ENCODE measurements at regions not wholly inside any gene's neighbourhood (a gene's known extent, or its start where the extent isn't known, plus 50 kb on each side); places are given as distances from the start of the nearest gene placed in this dataset.
"Not testable (repeated sequence)": the region's sequence is repeated elsewhere in the genome, so short reads cannot be mapped to it uniquely, and the experiment has no call there.

DNA sequence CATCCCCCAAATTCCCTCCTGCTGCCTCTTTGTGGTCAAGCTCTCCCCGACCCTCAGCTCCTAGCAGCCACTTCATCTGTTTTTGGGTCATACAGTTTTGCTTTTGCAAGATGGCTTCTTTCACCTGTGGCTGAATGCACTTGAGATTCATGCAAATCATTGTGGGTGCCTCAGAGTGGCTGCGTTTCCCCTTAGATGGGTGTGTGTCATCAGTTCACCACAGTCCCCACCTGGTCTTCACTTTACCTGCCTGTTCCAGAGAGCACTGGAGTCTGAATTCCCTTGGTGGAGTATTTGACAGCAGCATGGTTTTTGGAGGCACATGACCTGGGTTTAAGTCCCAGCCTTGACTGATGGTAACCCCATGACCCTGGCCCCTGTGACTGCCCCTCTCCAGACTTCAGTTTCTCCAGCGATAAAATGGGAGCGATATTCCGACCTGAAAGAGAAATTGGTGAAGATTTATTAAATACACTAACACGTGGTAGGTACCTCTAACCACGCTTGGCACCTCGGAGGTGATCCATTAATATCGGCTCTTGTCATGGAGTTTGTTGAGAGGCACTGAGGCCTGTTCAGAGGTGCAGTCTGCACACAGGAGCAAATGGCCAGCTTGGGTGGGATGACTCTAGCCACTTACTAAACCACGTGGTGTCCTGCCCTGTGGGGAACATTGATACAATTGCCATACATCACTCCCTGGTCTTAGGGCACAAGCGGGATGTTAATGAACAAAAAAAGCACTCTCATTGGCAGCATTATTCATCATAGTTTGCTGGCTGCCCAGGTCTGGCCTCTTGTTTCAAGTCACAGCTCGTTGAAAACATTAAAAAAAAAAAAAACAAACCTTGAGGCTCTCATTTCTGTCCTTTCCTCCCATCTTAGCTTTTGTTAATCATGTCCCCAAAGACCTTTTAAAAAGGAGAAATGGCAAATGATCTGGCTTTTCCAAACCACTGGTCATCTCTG lies 167.2 kb upstream of the KCNG1 start:
- intact Hi-C loops (cut with micrococcal nuclease), result no loop called here

DNA sequence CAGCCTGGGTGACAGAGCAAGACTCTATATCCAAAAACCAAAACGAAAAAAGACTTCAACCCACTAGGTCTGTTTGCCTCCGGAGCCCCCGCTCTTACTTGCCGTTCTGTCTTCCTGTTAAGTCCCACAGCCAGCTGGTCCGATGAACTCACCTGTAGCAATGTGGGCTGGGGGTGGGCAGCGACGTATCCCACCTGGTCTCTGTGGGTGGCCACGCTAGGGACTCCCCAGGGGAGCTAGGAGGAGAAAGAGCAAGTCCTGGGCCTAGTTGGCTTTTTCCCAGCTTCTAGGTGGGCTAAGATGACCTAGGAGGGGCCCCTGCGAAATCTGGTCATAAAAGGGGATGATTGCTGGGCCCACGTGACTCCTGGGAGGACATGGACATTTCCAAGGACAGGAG lies 166.0 kb upstream of the KCNG1 start:
- intact Hi-C loops (cut with micrococcal nuclease), result no loop called here

DNA sequence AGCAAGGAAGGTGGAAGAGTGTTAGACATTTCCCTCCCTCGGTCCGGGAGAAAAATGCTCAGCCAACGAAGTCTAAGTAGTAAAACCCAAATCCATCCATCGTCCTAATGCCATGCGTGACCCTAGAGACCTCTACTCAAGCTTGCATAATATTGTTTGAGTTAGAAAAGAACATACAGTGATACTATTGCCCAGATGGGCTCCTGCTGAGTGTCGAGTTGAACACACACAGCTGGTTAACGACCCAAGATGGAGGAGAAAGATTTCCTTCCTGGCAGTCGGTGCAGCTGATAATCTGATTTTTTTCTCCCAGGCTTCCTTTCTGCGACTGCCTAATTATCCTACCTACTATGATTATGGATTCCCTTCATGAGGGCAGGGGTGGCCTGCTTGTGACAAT lies 164.4 kb upstream of the KCNG1 start:
- intact Hi-C loops (cut with micrococcal nuclease), result no loop called here

DNA sequence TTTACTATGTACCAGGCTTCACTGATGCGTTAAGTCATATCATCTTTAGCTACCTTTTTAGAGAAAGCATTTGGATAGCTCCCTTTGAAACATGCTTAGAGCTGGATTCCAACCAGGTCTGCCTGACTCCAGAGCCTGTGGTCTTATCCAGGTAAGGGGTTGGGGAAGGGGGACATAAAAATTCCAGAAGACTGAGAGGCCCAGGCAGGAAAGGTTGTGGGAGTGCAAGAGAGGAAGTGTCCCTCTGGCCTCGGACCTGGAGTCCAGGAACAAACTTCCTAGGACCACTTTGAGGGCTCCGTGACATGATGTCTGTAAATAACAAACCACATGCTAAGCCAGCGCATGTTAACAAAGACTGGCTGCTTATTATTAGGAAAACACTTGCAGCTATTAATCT lies 163.0 kb upstream of the KCNG1 start:
- intact Hi-C loops (cut with micrococcal nuclease), result no loop called here

DNA sequence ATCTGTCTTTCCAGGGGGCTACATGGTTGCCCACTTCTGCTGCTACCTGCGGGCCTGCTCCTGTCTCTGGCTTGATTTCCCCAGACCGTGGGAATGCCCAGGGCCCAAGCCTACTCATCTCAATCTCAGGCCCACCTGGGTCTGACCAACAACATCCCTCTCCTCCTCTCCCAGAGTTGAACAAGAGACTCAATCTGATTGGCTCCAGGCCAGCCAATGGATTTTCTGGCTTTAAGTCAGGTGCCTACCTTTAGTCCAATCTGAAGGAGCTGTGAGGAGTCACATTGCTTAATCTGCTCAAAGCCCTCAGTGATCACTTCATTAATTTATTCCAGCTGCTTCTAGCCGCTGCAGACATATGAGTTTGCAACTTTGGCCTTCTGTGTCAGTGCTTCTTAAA lies 162.4 kb upstream of the KCNG1 start:
- intact Hi-C loops (cut with micrococcal nuclease), result no loop called here

DNA sequence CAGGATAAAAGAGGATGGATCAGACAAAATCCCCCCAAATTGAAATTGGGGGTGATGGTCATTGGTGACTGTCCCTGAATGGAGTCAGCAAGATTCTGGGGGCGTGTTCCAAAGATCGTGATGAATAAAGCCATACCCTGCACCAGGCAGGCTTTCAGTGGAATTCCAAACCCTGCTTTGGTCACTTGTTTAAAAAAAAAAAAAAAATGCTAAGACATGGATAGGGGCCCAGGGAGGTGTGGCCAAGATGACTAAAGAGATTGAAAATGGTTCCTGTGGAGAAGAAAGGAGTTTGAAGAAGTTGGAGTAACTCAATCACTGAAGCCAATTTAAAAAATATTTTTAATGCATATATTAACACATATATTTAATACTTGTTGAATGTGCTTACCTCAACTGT lies 161.4 kb upstream of the KCNG1 start:
- intact Hi-C loops (cut with micrococcal nuclease), result no loop called here

DNA sequence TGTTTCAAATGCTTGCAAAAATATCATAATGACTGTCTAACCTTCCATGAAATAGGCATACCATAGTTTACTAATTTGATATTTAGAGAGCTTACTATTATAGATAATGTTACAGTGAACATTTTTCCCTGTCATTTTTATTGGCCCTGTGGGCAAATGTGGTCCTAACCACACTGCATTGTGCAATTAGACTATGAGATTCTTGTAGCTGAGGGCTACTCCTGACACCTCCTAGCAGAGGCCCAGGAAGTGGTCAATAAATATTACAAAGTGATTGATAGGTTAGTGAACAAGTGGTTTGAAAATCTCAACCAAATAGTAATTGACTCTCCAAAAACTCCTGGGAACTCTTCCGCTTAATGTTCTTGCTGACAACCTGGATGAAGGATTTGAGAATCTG lies 160.5 kb upstream of the KCNG1 start:
- intact Hi-C loops (cut with micrococcal nuclease), result no loop called here

DNA sequence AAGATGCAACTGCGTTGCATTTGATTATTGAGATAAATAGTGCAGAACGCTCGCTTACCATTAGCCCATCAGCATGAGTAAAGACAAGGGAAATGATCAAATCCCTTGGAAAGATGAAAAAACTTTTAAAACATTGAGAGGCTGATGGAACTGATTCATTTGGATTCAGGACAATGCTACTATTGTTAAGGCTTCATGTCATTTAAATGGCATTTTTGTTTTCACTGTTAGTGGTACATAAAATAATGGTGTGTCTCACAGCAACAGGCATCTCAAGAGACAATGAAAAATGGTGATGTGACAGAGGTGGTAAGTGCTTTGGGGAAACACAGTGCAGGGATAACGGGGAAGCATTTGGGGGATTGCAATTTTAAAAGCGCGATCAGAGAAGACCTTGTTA lies 159.7 kb upstream of the KCNG1 start:
- intact Hi-C loops (cut with micrococcal nuclease), result no loop called here

DNA sequence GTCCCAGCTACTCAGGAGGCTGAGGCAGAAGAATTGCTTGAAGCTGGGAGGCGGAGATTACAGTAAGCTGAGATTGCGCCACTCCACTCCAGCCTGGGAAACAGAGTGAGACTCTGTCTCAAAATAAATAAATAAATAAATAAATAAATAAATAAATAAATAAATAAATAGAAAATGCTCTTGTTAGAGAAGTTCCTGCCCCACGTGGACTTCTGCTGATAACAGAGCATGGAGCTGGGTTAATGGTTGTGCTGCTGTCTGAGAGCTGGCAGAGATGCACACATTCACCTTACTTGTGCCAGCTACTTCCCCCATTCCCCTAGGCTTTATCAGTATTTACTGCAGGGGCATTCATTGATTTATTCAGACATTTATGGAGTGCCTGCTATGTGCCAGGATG lies 155.2 kb upstream of the KCNG1 start:
- intact Hi-C loops (cut with micrococcal nuclease), result no loop called here

DNA sequence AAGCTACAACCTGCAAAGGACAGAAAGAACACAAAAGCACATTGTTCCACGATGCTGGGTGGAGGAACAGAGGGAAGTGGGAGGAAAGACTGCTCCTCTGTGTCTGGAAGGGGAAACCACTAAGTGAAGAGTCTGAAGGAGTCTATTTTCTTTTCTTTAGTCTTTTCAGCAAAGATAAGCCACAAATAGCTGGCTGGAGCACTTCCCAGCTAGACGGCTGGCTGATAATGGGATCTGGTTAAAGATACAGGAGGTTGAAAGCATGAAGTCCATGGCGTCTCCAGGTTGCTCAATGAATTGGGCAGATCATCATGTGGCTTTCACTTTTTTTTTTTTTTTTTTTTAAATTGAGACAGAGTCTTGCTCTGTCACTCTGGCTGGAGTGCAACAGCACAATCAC lies 154.0 kb upstream of the KCNG1 start:
- intact Hi-C loops (cut with micrococcal nuclease), result no loop called here

DNA sequence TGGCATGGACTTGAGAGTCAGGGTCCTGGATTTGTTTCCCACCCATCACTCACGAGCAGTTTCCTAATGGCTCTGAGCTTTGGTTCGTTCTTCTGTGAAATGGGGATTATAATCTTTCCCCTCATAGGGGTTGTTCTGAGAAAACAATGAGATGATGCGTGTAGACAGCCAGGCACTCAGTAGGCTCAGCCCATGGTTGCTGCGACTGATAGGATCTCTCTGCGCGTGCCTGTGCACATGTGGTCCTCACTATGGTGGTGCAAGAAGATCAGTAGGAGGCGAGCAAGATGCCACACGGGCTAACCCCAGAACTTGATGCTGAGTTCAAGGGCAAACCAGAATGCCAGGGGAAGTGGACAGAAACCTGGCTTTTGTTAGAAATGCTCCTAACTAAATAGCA lies 153.5 kb upstream of the KCNG1 start:
- intact Hi-C loops (cut with micrococcal nuclease), result no loop called here

DNA sequence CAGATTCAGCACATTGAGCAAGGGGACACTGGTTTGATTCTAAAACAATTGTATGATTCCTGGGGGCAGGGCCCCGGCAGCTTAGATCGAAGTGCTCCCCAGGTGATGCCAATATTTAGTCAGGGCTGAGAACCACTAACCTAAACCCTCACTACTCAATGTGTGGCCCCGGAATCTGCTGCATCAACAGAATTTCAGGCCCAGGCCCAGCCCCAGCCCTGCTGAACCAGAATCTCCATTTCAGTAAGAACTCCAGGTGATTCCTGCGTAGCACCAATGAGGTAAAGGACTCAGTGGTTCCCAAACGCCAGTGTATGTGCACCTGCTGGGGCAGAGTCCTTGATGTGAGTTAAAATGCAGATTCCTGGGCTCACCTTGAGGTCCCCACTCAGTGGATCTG lies 152.8 kb upstream of the KCNG1 start:
- intact Hi-C loops (cut with micrococcal nuclease), result no loop called here

DNA sequence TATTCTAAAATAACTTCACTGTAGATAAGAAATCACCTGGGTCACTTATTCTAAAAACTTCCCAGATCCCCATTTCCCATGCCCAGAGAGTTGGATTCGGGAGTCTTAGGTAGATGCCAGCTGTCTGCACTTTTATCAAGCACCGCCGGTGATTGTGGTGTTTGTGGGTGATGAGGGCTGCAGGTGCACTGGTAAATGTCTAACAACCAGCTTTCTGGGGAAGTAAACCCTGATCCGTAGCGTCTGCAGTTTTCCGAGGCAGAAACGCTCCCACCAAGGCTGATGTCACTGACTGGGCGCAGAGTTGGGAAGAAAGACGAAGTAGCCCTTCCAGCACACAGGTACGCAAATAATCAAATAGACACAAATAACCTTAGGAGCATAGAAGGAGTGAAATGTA lies 152.2 kb upstream of the KCNG1 start:
- intact Hi-C loops (cut with micrococcal nuclease), result no loop called here

DNA sequence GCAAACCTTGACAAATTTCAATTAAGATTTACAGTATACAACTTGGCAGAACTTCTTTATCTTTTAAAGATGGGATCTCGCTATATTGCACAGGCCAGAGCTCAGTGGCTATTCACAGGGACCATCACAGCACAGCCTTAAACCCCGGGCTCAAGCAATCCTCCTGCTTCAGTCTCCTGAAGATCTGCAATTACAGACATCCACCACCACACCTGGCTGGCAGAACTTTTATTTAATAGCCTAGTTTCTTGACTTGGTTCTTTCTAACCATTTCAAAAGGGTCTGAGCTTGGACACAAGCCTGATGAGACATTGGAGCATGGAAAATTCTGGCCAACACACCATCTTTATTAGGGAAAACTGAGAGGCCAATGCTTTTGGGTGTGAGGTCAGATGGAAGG lies 151.6 kb upstream of the KCNG1 start:
- intact Hi-C loops (cut with micrococcal nuclease), result no loop called here

DNA sequence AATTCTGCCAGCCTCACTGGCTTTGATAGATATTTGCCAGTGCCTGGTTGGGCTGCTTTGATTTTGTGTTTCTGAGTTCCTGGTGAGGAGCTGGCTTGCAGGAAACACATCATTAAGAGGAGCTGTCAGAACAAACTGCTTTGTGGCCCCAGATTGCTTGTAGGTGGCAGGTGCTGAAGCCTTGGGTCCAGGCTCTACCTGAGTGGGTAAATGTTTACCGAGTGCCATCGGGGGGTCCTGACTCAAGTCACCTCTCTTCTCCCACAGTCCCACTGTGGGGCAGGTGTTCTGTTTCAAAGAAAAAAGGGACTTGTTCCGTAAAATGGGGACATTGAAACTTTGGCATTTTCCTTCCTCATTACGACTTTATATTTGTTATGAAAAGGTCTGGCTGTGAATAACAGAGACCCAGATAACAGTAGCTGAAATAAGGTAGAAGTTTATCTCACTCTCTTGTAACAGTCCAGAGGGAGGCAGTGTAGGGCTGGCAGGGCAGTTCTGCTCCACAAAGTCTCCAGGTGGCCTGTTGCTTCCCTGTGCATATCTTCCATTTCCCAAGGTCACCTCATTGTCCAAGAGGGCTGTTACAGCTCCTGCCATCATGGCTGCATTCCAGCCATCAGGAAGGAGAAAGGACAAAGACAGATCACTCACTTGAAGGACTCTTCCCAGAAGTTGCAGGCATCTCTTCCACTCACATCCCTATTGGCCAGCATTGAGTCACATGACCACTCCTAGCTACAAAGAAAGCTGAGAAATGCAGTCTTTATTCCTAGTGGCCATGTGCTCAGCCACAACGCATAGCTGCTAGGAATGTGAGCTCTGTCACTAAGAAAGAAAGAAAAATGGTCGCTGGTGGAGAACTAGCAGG lies 149.9 kb upstream of the KCNG1 start:
- intact Hi-C loops (cut with micrococcal nuclease), result no loop called here

DNA sequence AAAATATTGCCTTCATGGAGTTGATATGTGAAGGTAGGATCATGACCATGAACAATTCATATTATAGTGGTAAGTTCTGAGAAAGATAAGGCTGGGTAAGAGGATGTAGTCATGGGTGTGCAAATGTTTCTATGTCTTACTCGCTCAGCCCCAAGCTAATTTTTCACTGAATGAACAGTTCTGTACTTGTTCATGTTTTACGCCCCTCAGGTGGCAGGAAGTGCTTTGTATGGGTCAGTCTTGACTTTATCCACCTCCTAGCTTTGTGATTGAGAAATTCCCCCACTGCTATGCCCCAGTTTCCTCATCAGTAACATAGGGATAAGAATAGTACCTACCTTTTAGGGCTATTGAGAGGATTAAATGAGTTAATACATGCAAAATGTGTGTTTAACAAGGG lies 148.2 kb upstream of the KCNG1 start:
- intact Hi-C loops (cut with micrococcal nuclease), result no loop called here

DNA sequence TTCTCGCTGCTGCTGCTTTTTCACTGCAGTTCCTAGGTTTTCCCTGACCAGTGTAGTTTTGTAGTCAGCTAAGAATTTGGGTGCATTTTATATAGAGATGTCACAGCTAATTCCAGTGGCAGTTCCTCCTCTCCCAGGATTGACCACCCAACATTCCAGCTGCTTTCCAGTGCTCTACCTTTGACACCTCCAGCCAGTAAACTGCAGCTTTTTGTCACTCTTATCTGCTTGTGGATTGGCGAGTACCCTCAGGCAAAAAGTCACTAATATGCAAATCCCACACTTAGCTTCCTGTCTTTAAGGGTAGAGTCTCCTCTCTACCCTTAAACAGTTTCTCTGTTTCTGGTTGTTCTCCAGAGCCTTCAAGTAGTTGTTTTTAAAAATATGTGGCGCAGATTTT lies 146.9 kb upstream of the KCNG1 start:
- intact Hi-C loops (cut with micrococcal nuclease), result no loop called here

DNA sequence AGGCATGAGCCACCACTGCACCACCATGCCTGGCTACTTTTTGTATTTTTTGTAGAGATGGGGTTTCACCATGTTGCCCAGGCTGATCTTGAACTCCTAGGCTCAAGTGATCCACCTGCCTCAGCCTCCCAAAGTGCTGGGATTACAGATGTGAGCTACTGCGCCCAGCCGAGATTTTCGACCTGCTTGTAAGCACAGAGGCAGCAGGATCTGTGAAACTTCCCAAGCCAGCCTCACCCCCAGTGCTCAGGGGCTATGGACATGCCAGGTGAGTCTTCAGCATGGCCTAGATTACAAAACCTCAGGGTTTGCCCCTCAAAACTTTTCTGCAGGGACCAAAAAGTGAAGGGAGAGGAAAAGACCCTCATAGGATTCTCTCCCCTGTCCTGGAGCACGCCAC lies 145.0 kb upstream of the KCNG1 start:
- intact Hi-C loops (cut with micrococcal nuclease), result not testable (repeated sequence)

DNA sequence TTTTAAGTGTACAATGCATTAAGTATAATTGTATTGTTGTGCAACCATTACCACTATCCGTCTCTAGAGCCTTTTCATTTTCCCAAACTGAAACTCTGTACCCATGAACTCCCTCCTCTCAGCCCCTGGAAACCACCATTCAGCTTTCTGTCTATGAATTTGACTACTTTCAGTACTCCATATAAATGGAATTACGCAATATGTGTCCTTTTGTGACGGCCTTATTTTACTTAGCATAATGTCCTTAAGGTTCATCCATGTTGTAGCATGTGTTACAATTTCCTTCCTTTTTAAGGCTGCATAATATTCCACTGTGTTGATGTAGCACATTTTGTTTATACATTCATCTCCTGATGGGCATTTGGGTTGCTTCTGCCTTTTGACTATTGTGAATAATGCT lies 143.6 kb upstream of the KCNG1 start:
- intact Hi-C loops (cut with micrococcal nuclease), result no loop called here

DNA sequence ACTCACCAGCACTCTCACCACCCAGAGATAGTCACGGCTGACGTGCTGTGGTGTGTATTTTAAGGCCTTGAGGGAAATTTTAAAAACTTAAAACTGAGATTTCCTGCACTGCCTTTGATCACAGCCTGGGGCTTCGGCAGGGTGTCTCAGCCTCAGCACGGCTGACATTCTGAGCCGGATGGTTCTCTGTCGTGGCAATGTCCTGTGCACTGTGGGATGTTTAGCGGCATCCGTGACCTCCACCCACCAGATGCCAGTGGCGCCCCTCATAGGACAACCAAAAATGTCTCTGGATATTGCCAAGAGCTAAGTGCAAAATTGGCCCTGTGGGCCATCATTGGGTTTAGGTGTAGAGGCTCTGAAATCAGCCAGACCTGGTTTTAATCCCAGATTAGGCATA lies 142.2 kb upstream of the KCNG1 start:
- intact Hi-C loops (cut with micrococcal nuclease), result no loop called here

DNA sequence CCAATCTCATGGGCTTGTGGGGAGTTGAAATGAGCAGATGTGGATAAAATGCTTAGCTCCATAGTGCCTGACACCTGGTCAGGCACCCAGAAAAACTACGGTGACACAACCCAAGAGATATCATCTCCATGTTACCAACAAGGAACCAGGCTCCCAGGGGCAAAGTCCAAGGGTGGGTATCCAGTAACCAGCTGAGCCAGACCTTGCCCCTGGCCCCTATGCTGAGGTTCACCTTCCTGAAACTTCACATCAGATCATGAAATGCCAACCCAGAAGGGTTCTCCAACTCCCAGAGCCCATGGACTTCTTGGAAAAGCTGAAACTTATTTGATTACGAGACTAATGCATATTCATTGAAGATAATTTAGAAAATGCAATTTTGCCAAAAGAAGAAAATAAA lies 141.8 kb upstream of the KCNG1 start:
- intact Hi-C loops (cut with micrococcal nuclease), result no loop called here

DNA sequence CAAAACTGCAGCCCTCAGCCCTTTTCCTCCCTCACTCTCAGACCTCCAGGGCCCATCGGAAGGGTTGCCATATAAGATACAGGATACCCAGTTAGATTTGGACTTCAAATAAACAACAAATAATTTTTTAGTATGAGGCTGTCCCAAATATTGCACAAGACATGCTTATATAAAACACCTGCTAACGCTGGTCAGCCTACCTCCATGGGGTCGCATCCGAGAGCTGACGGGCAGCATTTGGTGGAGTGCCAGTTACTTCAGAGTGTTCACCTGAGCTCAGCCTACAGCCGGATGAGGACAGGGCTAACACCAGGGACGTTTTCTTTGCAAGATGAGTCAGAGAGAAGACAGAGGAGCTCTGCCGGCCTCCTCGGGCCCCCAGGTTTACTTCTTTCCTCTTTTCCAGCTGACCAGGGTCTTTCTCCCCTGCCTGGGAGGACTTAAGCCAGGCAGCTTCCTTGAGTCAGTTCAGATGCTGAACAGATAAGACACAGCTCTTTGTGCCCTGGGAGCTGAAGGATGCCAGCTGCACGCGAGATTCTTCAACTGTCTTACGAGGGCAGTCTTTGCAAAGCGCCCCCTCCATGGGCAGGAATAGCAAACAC lies 141.2 kb upstream of the KCNG1 start:
- intact Hi-C loops (cut with micrococcal nuclease), result no loop called here
